Nephron progenitor cell (in vitro differentiated cells): ENCODE measurements at regions not wholly inside any gene's neighbourhood (a gene's known extent, or its start where the extent isn't known, plus 50 kb on each side); places are given as distances from the start of the nearest gene placed in this dataset.
"Not testable (repeated sequence)": the region's sequence is repeated elsewhere in the genome, so short reads cannot be mapped to it uniquely, and the experiment has no call there.

Experiments used
- DNase-seq: peaks from one replicate; pipeline ENCODE4 v3.0.0; 2021
- H3K27ac Mint-ChIP-seq: 2 replicates; pipeline ENCODE4 v1.8.0; 2021; ENCODE audit warnings: mild to moderate bottlenecking, moderate library complexity, mixed read lengths
- H3K27me3 Mint-ChIP-seq: 2 replicates; pipeline ENCODE4 v1.8.0; 2021; ENCODE audit warnings: mild to moderate bottlenecking, low read depth, mixed read lengths; ENCODE audit not compliant: poor library complexity
- H3K36me3 Mint-ChIP-seq: 2 replicates; pipeline ENCODE4 v1.8.0; 2021; ENCODE audit warnings: low read depth, mixed read lengths
- H3K4me1 Mint-ChIP-seq: 2 replicates; pipeline ENCODE4 v1.8.0; 2021; ENCODE audit warnings: mixed read lengths
- H3K4me3 Mint-ChIP-seq: 2 replicates; pipeline ENCODE4 v1.8.0; 2021; ENCODE audit warnings: mild to moderate bottlenecking, moderate library complexity, mixed read lengths
- H3K9me3 Mint-ChIP-seq: 2 replicates; pipeline ENCODE4 v1.8.0; 2021; ENCODE audit warnings: mild to moderate bottlenecking, moderate library complexity, mixed read lengths
- CTCF ChIP-seq: fragments of 200-600 bp; sonication (generic); IDR thresholded peaks from 2 replicates; pipeline ENCODE4 v1.5.0; 2021; ENCODE audit warnings: antibody characterized with exemption

GRCh38 chr1:91601554-91602376 is 101.1 kb downstream of the CDC7 start:
- peak overlapping the region; percentile 24 for H3K27ac Mint-ChIP-seq
- H3K4me3 Mint-ChIP-seq: peak overlapping the region; percentile 5
- peaks cover 3% of the 10 kb centered on the region for H3K27me3 Mint-ChIP-seq
- H3K4me1 Mint-ChIP-seq: peaks cover 41% of the 10 kb centered on the region
- H3K36me3 Mint-ChIP-seq: no peaks in the 10 kb centered on the region
- no peak for TF ChIP-seq CTCF
- no peaks in the 10 kb centered on the region for H3K9me3 Mint-ChIP-seq
- DNase-seq: peak; percentile 33

- Mint-ChIP-seq H3K27ac (no peak overlapping the region), H3K27me3 (peaks cover 3% of the 10 kb centered on the region), H3K9me3 (no peaks in the 10 kb centered on the region), H3K4me1 (peaks cover 41% of the 10 kb centered on the region), H3K36me3 (no peaks in the 10 kb centered on the region), H3K4me3 (no peak overlapping the region)
- TF ChIP-seq CTCF: no peak
- DNase-seq: no peak
Observed at GRCh38 chr1:91603409-91603808, 102.8 kb downstream of the CDC7 start.

GRCh38 chr1:91604632-91605031 is 104.0 kb downstream of the CDC7 start:
- Mint-ChIP-seq H3K4me1 (peaks cover 41% of the 10 kb centered on the region), H3K27me3 (peaks cover 3% of the 10 kb centered on the region), H3K27ac (peak overlapping the region; percentile 86), H3K4me3 (no peak overlapping the region), H3K36me3 (no peaks in the 10 kb centered on the region), H3K9me3 (no peaks in the 10 kb centered on the region)
- TF ChIP-seq CTCF: no peak
- no peak for DNase-seq

GRCh38 chr1:91605566-91605965 is 104.9 kb downstream of the CDC7 start:
- no peak overlapping the region for H3K27ac Mint-ChIP-seq
- H3K27me3 Mint-ChIP-seq: peaks cover 3% of the 10 kb centered on the region
- TF ChIP-seq CTCF: no peak

GRCh38 chr1:91606546-91607078 is 106.0 kb downstream of the CDC7 start:
- H3K4me3 Mint-ChIP-seq: no peak overlapping the region
- no peak for DNase-seq
- no peak for TF ChIP-seq CTCF
- H3K36me3 Mint-ChIP-seq: no peaks in the 10 kb centered on the region
- H3K4me1 Mint-ChIP-seq: peaks cover 29% of the 10 kb centered on the region
- H3K27me3 Mint-ChIP-seq: peaks cover 3% of the 10 kb centered on the region
- no peak overlapping the region for H3K27ac Mint-ChIP-seq
- H3K9me3 Mint-ChIP-seq: no peaks in the 10 kb centered on the region

More at GRCh38 chr1:91605566-91605965, 104.9 kb downstream of the CDC7 start:
- H3K4me1 Mint-ChIP-seq: peaks cover 35% of the 10 kb centered on the region
- DNase-seq: no peak
- H3K9me3 Mint-ChIP-seq: no peaks in the 10 kb centered on the region
- no peak overlapping the region for H3K4me3 Mint-ChIP-seq
- H3K36me3 Mint-ChIP-seq: no peaks in the 10 kb centered on the region

GRCh38 chr1:91607686-91608085 is 107.0 kb downstream of the CDC7 start:
- H3K9me3 Mint-ChIP-seq, DNase-seq, H3K27ac Mint-ChIP-seq, H3K36me3 Mint-ChIP-seq, H3K4me3 Mint-ChIP-seq, H3K27me3 Mint-ChIP-seq: not testable (repeated sequence)
- peaks cover 25% of the 10 kb centered on the region for H3K4me1 Mint-ChIP-seq
